GM19239 (cell line): ENCODE measurements at regions not wholly inside any gene's neighbourhood (a gene's known extent, or its start where the extent isn't known, plus 50 kb on each side); places are given as distances from the start of the nearest gene placed in this dataset.

ENCODE experiments used
- DNase-seq: peaks from one replicate; pipeline ENCODE4 v3.0.0; 2011; ENCODE audit warnings: low spot score; ENCODE audit not compliant: insufficient read length
- FAIRE-seq: peaks from 2 replicates; lab custom pipeline; 2011; peaks lifted over from hg19 to GRCh38; lab: Jason Lieb, UNC

DNA sequence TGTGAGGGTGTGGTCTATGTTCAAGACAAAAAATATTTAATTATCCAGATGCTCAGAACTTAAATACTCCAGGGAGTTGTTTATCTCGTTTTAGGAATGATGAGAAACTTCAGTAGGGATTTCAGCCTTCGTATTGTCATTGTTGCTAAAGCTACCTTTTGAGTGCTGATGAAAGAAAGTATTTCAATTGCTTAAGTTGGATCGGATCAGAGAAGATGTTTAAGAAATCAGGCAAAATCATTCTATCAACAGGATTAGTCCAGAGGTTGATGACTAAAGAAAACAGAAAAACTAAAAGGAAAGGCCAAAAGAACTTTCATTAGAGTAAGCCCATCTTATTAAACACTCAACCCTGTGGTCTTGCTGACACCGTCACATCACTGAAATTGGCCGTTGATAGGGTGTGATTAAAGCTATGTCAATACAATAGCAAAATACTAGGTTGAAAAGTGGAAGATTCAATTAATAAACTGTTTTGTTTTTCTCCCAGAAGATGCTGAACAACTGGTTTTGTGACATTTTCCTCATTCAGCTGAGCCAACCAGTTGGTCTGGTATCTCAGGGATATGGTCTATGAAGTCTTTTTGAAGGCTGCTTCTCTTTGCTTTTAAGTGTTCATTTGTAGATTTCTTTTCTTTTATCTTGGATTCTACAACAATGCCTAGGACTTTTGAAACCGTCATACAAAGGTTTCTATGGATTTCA, 551.7 kb downstream of the SLC4A3 start:
- DNase-seq = no peak
- no peak for FAIRE-seq

DNA sequence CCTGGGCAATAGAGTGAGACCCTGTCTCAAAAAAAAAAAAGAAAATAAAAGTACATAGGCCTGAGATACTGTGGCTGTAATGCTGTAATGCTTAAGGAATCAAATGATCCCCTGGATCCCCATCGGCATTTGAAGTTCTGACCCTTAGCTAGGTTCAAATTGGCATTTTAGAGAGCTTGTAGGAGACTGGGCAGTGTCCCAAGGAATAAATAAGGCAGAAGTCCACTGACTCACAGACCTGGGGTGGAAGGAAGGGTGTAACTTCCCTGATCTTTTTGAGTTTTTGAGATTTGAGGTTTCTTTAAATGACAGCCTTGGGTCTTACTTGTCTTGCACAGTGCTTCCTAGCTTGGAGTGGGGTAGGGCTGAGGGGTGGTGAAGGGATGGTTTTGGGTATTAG, 553.7 kb downstream of the SLC4A3 start:
- FAIRE-seq = no peak
- DNase-seq = no peak

DNA sequence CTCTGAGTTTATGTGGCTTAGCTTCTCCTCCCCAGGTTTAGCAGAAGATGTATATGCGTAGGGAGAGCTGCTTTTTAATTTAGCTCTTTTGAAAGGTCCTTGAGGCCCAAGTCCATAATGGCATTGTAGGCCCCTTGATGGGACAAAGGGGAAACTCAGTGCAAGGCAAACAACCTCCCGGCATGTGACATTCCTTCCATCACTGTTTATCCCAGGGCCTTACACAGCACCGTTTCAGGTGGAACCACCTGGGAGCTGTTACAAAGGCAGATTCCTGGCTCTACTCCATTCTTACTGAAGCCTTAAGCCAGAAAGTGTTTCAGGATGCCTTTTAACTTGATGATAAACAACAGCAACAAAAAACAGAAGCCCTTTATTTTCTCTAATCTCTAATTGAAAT, 555.4 kb downstream of the SLC4A3 start:
- no peak for DNase-seq
- FAIRE-seq = no peak

DNA sequence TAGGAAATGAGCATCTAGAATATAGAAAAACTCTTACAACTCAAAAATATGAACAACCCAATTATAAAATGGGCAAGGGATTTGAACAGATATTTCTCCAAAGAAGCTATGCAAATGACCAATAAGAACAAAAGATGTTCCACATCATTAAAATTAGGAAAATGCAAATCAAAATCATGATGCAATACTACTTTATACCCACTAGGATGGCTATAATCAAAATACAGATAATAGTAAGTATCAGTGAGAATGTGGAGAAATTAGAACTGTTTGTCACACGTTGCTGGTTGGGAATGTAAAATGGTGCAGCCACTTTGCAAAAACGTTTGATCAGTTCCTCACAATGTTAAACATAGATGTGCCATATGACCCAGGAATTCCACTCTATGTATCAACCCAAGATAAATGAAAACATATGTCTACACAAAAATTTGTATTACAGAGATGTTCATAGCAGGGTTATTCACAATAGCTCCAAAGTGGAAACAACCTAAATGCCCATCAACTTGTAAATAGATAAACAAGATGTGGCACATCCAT, 558.4 kb downstream of the SLC4A3 start:
- DNase-seq = no peak
- FAIRE-seq = no peak

DNA sequence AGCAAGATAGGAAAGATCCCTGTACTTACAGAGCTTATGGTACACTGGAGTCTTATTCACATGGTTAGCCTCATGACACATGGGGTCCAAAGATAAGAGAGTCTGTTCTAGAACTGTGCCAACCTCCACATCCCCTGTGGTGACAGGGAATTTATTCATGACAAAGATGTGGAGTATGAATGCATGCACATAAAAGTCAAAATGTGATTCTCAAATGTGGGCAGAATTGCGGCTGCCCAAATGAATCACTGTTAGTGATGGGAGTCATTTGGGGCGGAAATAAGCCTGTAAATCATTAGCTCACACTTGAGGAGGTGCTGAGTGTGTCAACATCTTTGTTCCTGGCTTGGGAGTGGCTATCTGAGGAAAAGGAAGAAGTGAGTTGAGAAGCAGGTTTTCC, 560.6 kb downstream of the SLC4A3 start:
- no peak for DNase-seq
- FAIRE-seq = no peak

DNA sequence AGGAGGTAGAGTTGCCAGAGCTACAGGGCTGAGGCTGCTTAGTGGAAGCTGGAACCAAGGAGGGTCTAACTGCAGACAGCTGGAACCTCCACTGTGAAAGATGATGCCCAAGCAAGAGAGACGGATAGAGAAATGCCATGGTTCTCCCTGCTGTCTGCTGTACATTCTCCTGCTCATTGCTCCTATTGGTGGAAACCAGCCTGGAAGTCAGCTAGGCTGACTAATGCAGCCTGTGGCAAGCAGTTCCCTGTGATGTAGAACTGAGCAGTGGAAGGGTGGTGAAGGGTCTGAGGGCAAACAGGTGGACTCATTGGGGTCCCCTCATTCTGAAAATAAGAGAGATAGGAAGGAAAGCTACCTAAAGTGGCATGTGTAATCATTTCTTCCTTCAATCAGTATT, 563.6 kb downstream of the SLC4A3 start:
- FAIRE-seq (no peak), DNase-seq (no peak)

DNA sequence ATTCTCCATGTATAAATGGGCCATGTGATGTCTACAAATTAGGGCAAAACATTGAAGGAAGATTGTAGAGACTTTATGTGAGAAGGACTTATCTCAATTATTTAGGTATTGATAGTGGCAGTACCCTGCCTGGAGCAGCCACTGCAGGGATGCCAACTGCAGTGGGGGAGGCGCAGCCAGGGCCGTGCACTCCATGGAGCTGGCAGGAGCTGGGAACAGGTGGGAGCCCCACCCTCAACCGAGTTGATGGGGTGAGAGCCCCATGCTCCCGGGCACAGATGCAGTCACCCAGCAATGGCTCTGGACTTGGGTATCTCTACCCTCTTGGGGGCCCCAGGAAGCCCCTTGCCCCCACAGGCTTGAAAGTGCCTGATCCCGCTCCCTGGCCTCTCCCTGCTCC, 564.3 kb downstream of the SLC4A3 start:
- DNase-seq (no peak), FAIRE-seq (no peak)

DNA sequence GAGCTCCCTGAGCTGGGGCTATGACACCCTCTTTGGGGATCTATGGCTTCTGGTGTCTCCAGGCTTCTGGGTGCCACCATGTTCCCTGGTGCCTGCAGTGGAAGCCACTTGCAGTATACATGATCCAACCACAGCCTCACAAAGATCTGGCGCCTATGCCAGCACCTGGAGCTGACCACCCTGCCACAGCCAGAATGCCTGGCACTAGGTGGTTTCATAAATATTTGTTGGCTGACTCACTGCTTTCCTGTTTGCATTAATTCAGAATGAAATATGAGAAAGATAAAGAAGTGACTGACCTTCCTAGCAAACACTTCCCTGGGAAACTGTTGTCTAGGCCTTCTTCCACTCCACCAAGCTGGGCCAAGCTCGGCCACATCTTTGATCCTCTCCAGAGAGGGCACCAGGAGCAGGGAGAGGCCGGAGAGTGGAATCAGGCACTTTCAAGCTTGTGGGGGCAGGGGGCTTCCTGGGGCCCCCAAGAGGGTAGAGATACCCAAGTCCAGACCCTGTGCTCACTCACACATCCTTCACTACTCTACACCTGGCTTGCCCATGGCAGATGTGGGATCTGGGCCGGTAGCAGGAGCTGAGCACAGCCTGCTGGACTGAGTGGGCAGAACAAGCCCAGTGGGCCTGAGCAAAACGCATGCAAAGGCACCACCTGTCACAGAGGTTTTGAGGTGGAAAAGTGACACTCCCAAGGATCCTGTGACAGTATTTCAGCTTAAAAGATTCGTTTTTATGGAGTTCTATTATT, 565.7 kb downstream of the SLC4A3 start:
- FAIRE-seq (no peak), DNase-seq (no peak)

DNA sequence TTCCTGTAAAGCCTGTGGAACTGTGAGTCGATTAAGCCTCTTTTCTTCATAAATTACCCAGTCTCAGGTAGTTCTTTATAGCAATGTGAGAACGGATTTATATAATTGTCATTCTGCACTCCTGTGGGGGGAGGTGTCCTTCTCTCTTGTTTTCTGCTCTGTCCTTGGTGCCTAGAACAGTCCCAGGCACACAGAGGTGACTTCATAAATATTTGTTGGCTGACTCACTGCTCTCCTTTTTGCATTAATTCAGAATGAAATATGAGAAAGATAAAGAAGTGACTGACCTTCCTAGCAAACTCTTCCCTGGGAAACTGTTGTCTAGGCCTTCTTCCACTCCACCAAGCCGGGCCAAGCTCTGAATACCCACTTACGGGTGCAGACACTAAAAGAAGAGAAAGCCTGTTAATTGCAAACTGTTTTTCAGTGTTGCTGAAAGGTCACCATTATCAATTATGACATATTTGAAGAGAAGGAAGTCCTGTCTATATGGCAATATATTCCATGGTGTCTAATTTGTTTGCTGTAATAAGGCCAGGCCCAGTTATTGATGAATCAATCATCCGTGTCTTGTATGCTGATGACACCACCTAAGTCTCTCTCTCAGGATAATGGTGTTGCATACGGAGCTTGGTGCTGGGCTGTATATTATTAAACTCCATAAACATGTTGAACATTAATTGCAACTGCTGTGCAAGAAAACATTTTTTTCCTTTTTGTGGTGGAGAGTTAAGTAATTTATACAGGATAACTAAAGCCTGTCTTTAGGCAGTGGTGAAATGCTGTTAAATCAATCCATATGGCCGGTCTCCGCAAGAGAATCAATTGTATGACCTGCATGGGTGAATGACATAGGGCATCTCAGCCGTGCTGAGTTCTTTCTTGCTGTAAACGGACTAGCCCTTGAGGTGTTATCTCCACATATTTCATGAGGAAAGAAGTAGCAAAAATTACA, 567.5 kb downstream of the SLC4A3 start:
- DNase-seq (no peak), FAIRE-seq (no peak)

DNA sequence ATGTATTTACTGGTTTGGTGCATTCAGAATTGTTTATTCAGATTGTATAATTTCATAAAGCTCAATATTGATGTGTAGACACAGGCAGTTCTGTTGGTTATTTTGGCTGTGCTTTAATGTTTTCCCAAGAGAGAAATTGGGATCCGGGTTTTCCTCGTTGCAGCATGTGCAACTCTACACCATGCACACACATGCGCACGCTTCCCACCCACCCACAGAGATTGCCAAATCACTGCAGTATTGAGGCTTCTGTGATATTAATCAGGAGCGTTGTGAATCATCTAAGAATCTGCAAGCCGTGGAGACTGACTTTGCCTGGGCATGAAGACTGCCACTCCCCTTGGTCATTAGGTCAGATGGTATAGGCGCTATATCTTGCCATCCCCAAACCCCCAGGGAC, 571.5 kb downstream of the SLC4A3 start:
- DNase-seq (no peak), FAIRE-seq (no peak)

DNA sequence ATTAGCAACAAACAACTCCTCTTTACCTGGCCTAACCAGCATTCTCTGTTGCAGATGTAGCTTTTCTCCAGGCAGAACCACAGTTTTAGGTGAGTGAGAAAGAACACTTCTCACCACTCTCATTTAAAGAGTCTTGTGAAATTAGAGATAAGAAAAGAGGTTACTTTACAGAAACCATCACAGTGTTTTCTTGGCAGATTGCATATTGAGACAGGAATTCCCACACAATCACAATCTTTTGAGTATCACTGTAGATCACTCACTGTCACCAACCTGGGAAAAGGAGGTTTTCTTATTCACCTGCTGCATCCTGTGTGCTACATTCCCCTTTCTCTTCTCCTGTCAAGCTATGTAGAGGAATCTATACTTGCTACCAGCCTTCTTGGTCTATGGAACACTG, 574.6 kb downstream of the SLC4A3 start:
- FAIRE-seq (no peak), DNase-seq (no peak)

DNA sequence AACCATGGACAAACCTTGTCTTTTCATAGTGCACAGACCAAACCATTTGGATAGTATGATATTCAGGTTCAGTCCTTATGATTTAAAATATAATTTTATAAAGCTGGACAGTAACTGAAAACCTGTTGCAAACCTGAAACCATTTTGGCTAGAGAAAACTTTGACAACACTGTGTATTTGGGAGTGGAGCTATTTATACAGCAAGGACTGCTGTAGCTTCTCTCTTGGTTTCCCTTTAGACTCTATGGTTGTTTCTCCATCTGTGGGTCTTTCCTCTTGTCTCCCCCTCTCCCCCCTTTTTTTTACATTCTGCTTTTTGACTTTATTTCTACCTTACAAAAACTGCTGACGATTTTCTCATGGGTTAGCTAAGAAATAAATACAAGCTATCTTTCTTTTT, 581.7 kb downstream of the SLC4A3 start:
- no peak for FAIRE-seq

DNA sequence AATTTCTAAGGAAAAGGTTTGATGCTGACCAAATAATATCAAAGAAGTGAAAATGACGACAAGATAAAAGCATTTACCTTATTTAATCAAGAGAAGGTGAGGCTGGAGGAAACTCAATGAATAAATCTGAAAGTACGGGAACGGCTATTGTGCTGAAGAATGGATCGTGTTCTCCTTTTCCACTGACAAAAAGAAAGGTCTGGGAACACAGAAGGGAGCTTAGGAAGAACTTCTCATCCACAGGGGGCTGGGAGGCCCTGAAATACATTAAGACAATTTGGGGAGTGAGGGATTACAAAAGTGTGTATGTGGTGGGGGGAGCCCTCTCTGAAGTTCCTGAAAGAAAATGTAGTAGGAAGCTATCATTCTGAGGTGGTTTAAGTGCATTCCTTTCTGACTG, 582.3 kb downstream of the SLC4A3 start:
- no peak for FAIRE-seq
- DNase-seq = no peak

More for the DNA sequence above, 581.7 kb downstream of the SLC4A3 start:
- no peak for DNase-seq

DNA sequence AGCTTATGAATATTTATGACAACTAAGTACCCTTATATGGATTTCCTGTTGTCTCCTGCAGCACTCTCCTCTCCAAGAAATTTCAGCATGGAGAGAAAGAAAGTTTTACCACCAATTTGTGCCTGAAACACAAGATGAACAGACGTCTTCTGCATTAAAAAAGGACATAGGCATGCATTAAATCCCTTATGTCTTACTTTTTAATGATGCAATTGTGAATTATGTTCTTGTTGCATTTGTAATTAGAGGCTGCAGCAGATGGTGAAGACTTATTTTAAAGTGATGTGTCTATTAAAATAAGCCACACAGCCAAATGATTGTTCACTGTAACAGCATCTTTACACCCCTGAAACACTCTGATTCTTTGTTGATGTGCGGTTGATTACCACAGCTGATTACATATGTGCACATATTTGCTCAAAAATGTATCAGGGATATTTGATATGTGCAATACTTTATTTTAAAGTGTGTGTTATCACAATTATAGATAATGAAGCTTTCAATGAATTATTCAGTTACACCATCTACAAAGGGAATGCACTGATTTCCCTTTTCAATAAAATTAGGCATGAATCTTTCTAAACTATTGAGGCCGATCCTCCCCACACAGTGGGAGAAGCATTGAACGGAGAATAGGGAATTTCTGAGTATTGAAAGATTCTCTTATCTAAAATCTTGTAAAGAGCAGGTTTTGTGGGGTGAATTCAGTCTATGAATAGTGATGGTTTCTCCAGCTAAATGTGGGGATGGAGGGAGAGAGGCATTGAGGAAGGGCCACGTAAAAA, 585.1 kb downstream of the SLC4A3 start:
- DNase-seq (no peak), FAIRE-seq (no peak)

DNA sequence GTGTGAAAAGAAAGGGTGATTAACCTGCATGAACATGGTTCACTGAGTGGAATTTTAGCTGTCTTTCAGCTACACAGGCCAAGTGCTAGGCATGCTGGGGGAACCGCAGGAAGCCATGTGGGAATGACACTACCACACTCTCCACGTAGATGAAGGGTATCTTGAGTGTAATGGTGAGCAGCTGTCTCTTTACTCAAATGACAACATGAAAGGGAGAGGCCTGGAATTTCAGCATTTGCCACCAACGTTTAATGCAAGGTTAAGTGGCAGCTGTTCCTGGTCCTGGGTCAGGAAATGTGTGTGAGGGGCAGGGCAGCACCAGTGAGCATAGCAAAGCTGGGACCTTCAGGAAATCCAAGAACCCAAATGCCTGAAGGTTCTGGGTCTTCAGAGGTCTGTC, 588.4 kb downstream of the SLC4A3 start:
- DNase-seq = no peak
- no peak for FAIRE-seq

DNA sequence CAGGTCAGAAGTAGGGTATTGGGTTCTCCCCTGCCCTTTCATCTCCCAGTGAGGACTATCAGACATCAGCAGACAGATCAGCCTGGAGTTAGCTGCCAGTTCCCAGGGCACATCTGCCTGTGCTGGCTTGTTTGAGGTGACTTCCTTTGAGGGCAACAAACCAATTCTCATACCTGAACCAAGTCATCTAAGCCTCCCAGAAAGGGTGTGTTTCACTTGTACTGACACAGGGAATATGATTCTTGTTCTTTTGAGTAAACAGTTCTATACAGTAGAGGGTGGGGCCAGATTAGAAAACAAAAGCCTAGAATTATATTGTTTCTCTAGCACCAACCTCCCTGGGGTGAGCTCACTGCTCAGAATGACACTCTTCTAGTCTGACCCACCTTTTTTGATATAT, 591.9 kb downstream of the SLC4A3 start:
- DNase-seq (no peak), FAIRE-seq (no peak)

DNA sequence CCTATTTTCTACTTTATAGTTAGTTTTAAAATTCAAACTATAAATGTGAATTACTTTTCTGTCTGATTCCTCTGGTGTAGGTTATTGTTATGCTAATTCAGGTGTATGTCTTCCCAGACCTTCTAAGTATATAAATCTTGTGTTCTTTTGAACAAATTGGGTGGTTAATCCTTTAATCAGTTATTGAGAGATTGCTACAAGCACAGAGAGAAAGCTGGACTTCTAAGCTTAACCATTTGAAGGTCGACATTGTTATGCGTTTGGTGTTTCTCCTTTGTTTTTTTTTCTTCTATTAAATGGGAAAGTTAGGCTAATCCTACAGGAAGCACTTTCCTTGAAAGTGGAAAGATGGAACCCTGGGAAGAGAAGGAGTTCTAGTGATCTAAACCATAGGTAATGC, 592.6 kb downstream of the SLC4A3 start:
- no peak for DNase-seq
- no peak for FAIRE-seq

DNA sequence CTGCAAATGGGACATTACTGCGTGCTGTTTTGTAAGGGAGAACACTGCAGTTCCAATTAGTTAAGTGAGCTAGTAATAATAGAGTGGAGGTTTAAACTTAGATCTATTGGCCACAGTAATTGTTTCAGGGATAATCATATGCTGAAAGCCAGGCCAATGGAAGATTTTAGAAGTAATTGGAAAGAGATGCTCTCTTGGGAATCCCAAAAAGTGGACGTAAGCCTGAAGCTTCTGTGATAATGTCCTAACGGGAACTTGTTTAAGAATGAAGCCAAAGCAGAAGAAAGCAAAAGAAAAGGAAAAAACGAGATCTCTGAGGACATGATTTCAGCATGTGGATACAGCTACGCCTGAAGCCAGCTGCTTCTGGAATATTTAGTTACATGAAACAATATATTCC, 594.6 kb downstream of the SLC4A3 start:
- no peak for FAIRE-seq
- DNase-seq = no peak

DNA sequence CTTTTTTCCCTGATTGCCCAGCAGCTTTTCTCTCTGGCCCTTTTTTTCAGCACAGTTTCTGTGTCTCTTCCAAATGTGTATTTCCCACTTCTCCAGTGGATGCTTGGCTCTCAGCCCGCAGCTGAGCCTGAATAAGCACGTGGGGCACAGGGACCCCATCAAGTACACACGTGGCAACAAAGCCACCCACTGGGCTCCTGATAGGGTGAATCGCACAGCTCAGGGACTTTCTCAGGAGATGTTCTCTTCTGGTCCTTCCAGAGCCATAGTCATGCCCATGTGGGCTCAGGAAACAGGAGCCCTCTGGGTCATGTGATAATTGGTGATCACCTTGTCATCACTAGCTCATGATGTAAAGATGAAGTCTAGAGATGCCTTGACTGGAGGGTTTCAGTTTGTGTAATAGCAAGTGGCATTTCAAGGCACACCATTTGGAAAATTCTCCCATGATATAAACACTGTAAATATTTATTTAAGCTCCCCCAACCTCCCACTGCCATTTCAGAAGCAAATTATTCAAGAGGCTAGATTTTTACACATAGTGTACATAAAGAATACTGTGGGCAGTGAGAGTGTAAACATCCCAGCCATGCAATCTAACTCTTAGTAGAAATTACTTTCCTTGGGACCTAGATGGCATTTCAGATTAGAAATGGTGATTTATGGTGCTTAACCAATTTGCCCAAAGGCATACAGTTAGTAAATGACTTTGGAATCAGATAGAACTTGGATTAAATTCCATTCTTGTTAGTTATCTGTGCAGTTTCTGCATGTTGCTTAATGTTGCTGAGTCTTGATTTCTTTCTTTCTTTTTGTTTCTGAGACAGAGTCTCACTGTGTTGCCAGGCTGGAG, 597.5 kb downstream of the SLC4A3 start:
- FAIRE-seq = no peak
- no peak for DNase-seq
